ENCODE measurements at regions not wholly inside any gene's neighbourhood (a gene's known extent, or its start where the extent isn't known, plus 50 kb on each side); places are given as distances from the start of the nearest gene placed in this dataset.

GRCh38 chr5:138649775-138650174 is 74.6 kb upstream of the HSPA9 start:
- Histone ChIP-seq H4K20me1 (ENCODE audit: insufficient read depth, low read length) (no peaks in the 10 kb centered on the region), H3K27ac (ENCODE audit: low read depth, low read length) (no peak overlapping the region), H2AFZ (ENCODE audit: low read length) (no peak overlapping the region), H3K4me2 (ENCODE audit: insufficient read depth, low read length) (no peak overlapping the region), H3K9me3 (ENCODE audit: low read depth, low read length) (no peaks in the 10 kb centered on the region), H3K4me1 (ENCODE audit: insufficient read depth, low read length) (peaks cover 8% of the 10 kb centered on the region), H3K4me3 (ENCODE audit: insufficient read depth, low read length) (no peak overlapping the region), H3K79me2 (ENCODE audit: insufficient read depth, low read length) (no peaks in the 10 kb centered on the region), H3K27me3 (ENCODE audit: insufficient read depth, low read length) (peaks cover 3% of the 10 kb centered on the region), H3K36me3 (ENCODE audit: insufficient read depth, low read length) (no peaks in the 10 kb centered on the region)
- no peak for TF ChIP-seq CTCF (IDR thresholded peaks at IDR 0.05; ENCODE audit: extremely low read depth, low read depth, low read length)
- DNase-seq (ENCODE audit: insufficient read length, low spot score, missing footprints) = no peak

GRCh38 chr5:138649316-138649720 is 74.1 kb upstream of the HSPA9 start:
- H2AFZ ChIP-seq (ENCODE audit: low read length) = no peak overlapping the region
- no peaks in the 10 kb centered on the region for H4K20me1 ChIP-seq (ENCODE audit: insufficient read depth, low read length)
- no peaks in the 10 kb centered on the region for H3K36me3 ChIP-seq (ENCODE audit: insufficient read depth, low read length)
- no peak overlapping the region for H3K4me3 ChIP-seq (ENCODE audit: insufficient read depth, low read length)
- H3K79me2 ChIP-seq (ENCODE audit: insufficient read depth, low read length) = no peaks in the 10 kb centered on the region
- H3K4me2 ChIP-seq (ENCODE audit: insufficient read depth, low read length) = no peak overlapping the region
- H3K27me3 ChIP-seq (ENCODE audit: insufficient read depth, low read length) = peaks cover 3% of the 10 kb centered on the region
- DNase-seq (ENCODE audit: insufficient read length, low spot score, missing footprints) = no peak
- peaks cover 4% of the 10 kb centered on the region for H3K4me1 ChIP-seq (ENCODE audit: insufficient read depth, low read length)
- no peak for TF ChIP-seq CTCF (IDR thresholded peaks at IDR 0.05; ENCODE audit: extremely low read depth, low read depth, low read length)
- no peaks in the 10 kb centered on the region for H3K9me3 ChIP-seq (ENCODE audit: low read depth, low read length)
- no peak overlapping the region for H3K27ac ChIP-seq (ENCODE audit: low read depth, low read length)

GRCh38 chr5:138648841-138649240 is 73.6 kb upstream of the HSPA9 start:
- Histone ChIP-seq H3K36me3 (ENCODE audit: insufficient read depth, low read length) (no peaks in the 10 kb centered on the region), H3K4me3 (ENCODE audit: insufficient read depth, low read length) (no peak overlapping the region), H3K4me1 (ENCODE audit: insufficient read depth, low read length) (no peaks in the 10 kb centered on the region), H3K27ac (ENCODE audit: low read depth, low read length) (no peak overlapping the region), H3K9me3 (ENCODE audit: low read depth, low read length) (no peaks in the 10 kb centered on the region), H4K20me1 (ENCODE audit: insufficient read depth, low read length) (no peaks in the 10 kb centered on the region), H3K4me2 (ENCODE audit: insufficient read depth, low read length) (no peak overlapping the region), H3K27me3 (ENCODE audit: insufficient read depth, low read length) (peaks cover 3% of the 10 kb centered on the region), H2AFZ (ENCODE audit: low read length) (no peak overlapping the region), H3K79me2 (ENCODE audit: insufficient read depth, low read length) (no peaks in the 10 kb centered on the region)
- no peak for TF ChIP-seq CTCF (IDR thresholded peaks at IDR 0.05; ENCODE audit: extremely low read depth, low read depth, low read length)
- no peak for DNase-seq (ENCODE audit: insufficient read length, low spot score, missing footprints)

- Histone ChIP-seq H3K4me3 (ENCODE audit: insufficient read depth, low read length) (no peak overlapping the region), H3K36me3 (ENCODE audit: insufficient read depth, low read length) (no peaks in the 10 kb centered on the region), H4K20me1 (ENCODE audit: insufficient read depth, low read length) (no peaks in the 10 kb centered on the region), H3K79me2 (ENCODE audit: insufficient read depth, low read length) (no peaks in the 10 kb centered on the region), H2AFZ (ENCODE audit: low read length) (no peak overlapping the region), H3K27ac (ENCODE audit: low read depth, low read length) (no peak overlapping the region), H3K4me1 (ENCODE audit: insufficient read depth, low read length) (no peaks in the 10 kb centered on the region), H3K9me3 (ENCODE audit: low read depth, low read length) (no peaks in the 10 kb centered on the region), H3K27me3 (ENCODE audit: insufficient read depth, low read length) (peaks cover 3% of the 10 kb centered on the region), H3K4me2 (ENCODE audit: insufficient read depth, low read length) (no peak overlapping the region)
- DNase-seq (ENCODE audit: insufficient read length, low spot score, missing footprints) = no peak
- TF ChIP-seq CTCF (IDR thresholded peaks at IDR 0.05; ENCODE audit: extremely low read depth, low read depth, low read length) = no peak
Measured at GRCh38 chr5:138647794-138648410, 72.7 kb upstream of the HSPA9 start.
